Activated CD8-positive, alpha-beta memory T cell treated with anti-CD3 and anti-CD28 coated beads, Interleukin-2, amount 10 ng/mL, durations not matched to agents 7 days and 5 days (primary cell): ENCODE measurements at regions not wholly inside any gene's neighbourhood (a gene's known extent, or its start where the extent isn't known, plus 50 kb on each side); places are given as distances from the start of the nearest gene placed in this dataset.
"Not testable (repeated sequence)": the region's sequence is repeated elsewhere in the genome, so short reads cannot be mapped to it uniquely, and the experiment has no call there.

Source experiments
- ATAC-seq: fragments of 150-1000 bp; cut with Tn5 transposase; one replicate; pipeline ENCODE4 v1.10.0; 2021; ENCODE audit warnings: moderate library complexity
- CTCF ChIA-PET: fragments of 350-600 bp; sonication (Branson Sonifier 250); formaldehyde crosslinking; loops from one replicate; lab custom pipeline; 2021; ENCODE audit warnings: antibody characterized with exemption; lab: Charles Lee
- DNase-seq: peaks from one replicate; pipeline ENCODE4 v3.0.0-alpha.2; 2020
- H3K27ac Mint-ChIP-seq: one replicate; pipeline ENCODE4 v1.8.0; 2021; ENCODE audit warnings: mild to moderate bottlenecking, mixed read lengths
- H3K27me3 Mint-ChIP-seq: one replicate; pipeline ENCODE4 v1.8.0; 2021; ENCODE audit warnings: mixed read lengths
- H3K36me3 Mint-ChIP-seq: one replicate; pipeline ENCODE4 v1.8.0; 2021; ENCODE audit warnings: mild to moderate bottlenecking, mixed read lengths
- H3K4me1 Mint-ChIP-seq: one replicate; pipeline ENCODE4 v1.8.0; 2021; ENCODE audit warnings: mixed read lengths
- H3K4me3 Mint-ChIP-seq: one replicate; pipeline ENCODE4 v1.8.0; 2021; ENCODE audit warnings: mild to moderate bottlenecking, moderate library complexity, mixed read lengths
- H3K9me3 Mint-ChIP-seq: one replicate; pipeline ENCODE4 v1.8.0; 2022; ENCODE audit warnings: low read depth, mixed read lengths

DNA sequence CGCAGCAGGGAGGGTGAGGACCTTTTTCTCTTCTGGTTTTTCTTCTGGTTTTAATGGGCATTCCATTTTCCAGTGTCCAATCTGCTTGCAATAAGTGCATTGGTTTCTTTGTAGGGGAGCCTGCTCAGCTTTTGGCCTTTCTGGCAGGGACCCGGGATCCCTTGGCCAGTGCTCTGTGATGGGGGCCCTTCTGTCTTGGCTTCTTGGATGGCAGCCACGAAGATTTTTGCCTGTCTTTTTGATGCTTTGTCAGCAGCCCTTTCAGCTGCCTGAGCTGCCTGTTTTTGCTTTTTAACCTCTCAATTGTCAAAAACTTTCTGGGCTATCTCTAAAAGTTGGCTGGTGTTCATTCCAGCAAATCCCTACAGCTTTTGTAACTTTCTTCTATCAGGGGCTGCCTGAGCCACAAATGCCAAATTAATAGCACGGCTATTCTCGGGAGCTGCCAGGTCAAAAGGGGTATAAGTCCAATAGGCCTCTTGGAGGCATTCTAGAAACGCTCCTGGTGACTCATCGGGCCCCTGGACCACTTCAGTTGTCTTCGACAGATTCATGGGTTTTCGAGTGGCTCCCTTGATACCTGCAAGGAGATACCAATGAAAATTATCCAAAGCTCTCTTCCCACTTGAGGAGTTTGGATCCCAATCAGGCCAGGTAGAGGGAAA is 179.9 kb upstream of the MBL2 start:
- Mint-ChIP-seq H3K36me3 (no peaks in the 10 kb centered on the region), H3K27ac (no peak overlapping the region), H3K4me3 (no peak overlapping the region), H3K27me3 (no peaks in the 10 kb centered on the region), H3K4me1 (no peaks in the 10 kb centered on the region), H3K9me3 (peaks cover 8% of the 10 kb centered on the region)
- ATAC-seq (no peak), DNase-seq (no peak)
- CTCF ChIA-PET = no interaction called here

DNA sequence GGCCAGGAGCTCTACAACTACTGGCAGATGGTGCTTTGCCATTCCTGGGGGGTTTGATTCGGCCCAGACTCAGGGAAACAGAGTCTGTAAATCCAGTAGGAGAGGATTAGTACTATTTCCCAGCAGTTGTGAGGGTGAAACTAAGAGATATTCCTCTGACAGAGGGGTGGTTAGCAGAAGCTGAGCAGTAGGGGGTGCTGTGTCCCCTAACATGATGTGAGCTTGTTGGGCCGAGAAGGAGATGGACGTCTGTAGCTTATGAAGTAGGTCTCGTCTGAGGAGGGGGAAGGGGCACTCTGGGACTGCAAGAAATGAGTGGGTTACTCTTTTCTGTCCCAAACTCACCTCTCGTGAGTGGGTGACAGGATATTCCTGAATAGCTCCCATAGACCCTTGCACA is 179.2 kb upstream of the MBL2 start:
- no peaks in the 10 kb centered on the region for H3K4me1 Mint-ChIP-seq
- no peak overlapping the region for H3K27ac Mint-ChIP-seq

DNA sequence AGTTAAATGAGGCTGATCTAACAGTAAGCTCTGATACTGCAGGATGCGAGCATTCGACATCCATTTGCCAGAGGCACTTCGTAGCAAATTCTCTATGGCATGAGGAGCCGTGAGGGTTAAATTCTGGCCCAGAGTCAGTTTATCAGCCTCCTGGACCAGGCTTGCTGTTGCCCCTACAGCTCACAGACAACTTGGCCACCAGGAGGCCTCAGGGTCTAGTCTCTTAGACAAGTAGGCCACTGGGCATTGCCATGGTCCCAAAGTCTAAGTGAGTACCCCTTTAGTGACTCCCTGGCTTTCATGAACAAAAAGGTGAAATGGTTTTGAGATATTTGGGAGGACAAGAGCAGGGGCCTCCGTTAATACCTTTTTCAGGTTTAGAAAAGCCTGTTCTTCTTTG is 178.0 kb upstream of the MBL2 start:
- peaks cover 13% of the 10 kb centered on the region for H3K9me3 Mint-ChIP-seq
- DNase-seq = no peak
- H3K4me3 Mint-ChIP-seq = no peak overlapping the region
- no peak for ATAC-seq
- H3K27me3 Mint-ChIP-seq = no peaks in the 10 kb centered on the region
- no peaks in the 10 kb centered on the region for H3K36me3 Mint-ChIP-seq
- no peak overlapping the region for H3K27ac Mint-ChIP-seq
- CTCF ChIA-PET = no interaction called here
- no peaks in the 10 kb centered on the region for H3K4me1 Mint-ChIP-seq

More for the DNA sequence above, 179.2 kb upstream of the MBL2 start:
- Mint-ChIP-seq H3K9me3 (peaks cover 8% of the 10 kb centered on the region), H3K4me3 (no peak overlapping the region), H3K27me3 (no peaks in the 10 kb centered on the region), H3K36me3 (no peaks in the 10 kb centered on the region)
- DNase-seq (no peak), ATAC-seq (no peak)
- CTCF ChIA-PET = no interaction called here

DNA sequence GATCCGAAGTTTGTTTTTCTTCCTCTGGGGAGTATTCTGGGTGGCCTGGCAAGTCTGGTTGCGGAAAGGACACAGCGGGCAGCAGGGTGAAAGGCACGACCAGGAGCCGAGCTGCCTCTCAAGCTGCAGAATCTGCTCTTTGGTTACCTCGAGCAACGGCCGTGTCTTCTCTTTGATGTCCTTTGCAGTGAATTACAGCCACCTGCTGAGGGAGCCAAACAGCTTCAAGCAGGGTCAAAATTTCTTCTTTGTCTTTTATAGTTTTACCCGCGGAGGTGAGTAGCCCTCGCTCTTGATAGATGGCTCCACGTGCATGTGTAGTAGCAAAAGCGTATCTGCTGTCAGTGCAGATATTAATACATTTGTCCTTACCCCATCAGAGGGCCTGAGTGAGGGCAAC is 177.3 kb upstream of the MBL2 start:
- Mint-ChIP-seq H3K27me3 (no peaks in the 10 kb centered on the region), H3K4me3 (no peak overlapping the region), H3K36me3 (no peaks in the 10 kb centered on the region), H3K27ac (no peak overlapping the region), H3K4me1 (no peaks in the 10 kb centered on the region), H3K9me3 (peaks cover 13% of the 10 kb centered on the region)
- CTCF ChIA-PET = no interaction called here
- ATAC-seq (no peak), DNase-seq (no peak)

DNA sequence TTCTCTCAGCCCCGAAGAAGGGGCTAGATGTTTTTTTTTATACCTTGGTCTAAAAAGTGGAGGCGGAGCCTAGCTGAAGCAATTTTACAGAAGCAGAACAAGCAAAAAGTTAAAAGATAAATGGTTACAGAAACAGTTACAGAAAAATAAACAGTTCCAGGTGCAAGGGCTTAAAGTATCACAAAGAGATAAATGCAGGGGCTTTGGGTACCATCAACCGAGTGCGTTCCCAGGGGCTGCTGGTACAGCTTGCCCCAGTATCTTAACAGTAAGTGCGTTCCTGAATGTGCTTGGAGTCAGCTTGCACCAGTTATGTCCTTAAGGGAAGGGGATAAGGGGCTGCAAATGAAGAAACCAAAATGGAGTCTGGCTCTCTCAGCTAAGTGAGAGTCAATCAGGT is 173.9 kb upstream of the MBL2 start:
- Mint-ChIP-seq H3K27ac (no peak overlapping the region), H3K27me3 (no peaks in the 10 kb centered on the region), H3K36me3 (no peaks in the 10 kb centered on the region), H3K9me3 (peaks cover 8% of the 10 kb centered on the region), H3K4me3 (no peak overlapping the region), H3K4me1 (no peaks in the 10 kb centered on the region)
- ATAC-seq (no peak), DNase-seq (no peak)
- CTCF ChIA-PET = no interaction called here

DNA sequence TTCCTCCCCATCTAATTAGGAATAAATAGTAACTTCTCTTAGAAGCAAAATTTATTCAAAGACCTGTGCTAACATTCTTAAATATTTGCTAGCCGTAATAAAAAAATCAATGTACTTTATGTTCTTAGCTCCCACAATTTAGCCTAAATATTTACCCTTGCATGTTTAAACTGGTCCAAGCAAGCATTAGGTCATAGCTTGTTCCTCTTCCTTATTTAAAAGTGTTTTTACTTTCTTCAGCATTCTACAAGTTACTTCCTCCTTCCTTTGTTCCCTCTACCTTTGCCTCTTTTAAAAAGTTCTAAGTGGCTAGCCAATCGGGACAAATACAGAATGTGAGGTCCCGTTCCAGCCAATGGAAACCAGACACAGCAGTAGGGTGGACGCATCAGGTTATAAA is 172.9 kb upstream of the MBL2 start:
- H3K9me3 Mint-ChIP-seq, H3K4me3 Mint-ChIP-seq, CTCF ChIA-PET, DNase-seq, H3K27me3 Mint-ChIP-seq, H3K4me1 Mint-ChIP-seq, H3K27ac Mint-ChIP-seq, H3K36me3 Mint-ChIP-seq, ATAC-seq: not testable (repeated sequence)

DNA sequence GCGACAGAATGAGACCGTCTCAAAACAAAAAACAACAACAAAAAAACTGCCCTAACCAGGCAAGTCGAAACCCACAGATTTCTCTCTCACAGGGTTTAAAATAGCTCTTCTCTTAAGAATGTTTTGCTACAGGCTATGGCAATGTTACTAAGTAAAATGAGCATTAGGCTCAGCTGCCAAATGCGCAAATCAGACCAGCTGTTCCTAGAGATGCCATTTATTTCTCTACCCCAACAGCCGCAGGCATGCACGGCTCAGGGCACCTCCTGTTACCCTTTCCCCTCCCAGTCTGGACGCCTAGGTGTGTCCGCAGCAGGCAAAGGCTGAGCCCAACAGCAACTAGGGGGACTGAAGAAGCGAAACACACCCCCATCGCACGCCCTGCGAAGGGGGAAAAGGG is 168.3 kb upstream of the MBL2 start:
- Mint-ChIP-seq H3K9me3 (peaks cover 4% of the 10 kb centered on the region), H3K4me3 (no peak overlapping the region), H3K27me3 (no peaks in the 10 kb centered on the region), H3K4me1 (no peaks in the 10 kb centered on the region), H3K27ac (no peak overlapping the region), H3K36me3 (no peaks in the 10 kb centered on the region)
- CTCF ChIA-PET = no interaction called here
- ATAC-seq (no peak), DNase-seq (no peak)

DNA sequence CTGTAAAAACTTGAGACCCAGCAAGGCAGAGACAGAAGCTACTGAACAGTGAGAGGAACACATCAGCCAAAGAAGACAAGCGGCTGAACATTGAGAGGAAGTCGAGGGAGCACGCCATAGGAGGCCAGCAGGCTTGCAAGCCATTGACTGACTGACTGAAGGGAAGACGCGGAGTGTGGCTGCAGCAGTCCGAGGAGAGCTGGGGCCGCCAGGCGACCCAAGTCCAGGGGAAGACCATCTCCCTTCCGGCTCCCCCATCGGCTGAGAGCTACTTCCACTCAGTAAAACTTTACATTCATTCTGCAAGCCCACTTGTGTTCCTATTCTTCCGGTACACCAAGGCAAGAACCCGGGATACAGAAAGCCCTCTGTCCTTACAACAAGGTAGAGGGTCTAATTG is 167.3 kb upstream of the MBL2 start:
- Mint-ChIP-seq H3K9me3 (peaks cover 2% of the 10 kb centered on the region), H3K27ac (no peak overlapping the region), H3K4me3 (no peak overlapping the region), H3K4me1 (no peaks in the 10 kb centered on the region), H3K27me3 (no peaks in the 10 kb centered on the region), H3K36me3 (no peaks in the 10 kb centered on the region)
- DNase-seq (no peak), ATAC-seq (no peak)
- CTCF ChIA-PET = no interaction called here

DNA sequence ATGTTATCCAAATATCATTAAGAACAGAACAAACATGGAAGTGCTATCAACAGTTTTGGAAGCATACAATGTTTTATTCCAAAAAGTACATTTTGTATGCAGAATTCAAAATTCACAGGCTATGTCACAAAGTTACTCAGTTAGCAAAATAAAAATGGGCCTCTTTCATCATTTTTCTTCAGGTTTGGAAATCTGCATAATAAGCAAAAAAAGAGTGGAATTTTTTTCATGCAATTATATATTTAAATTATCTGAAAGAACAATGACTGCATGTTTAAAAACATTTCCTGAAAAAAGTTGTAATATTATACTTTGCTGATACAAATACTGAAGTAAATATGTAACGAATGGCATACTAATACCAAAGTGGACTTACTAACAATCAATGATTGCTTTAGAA is 161.2 kb upstream of the MBL2 start:
- DNase-seq (no peak), ATAC-seq (no peak)
- Mint-ChIP-seq H3K4me1 (no peaks in the 10 kb centered on the region), H3K27ac (no peak overlapping the region), H3K36me3 (no peaks in the 10 kb centered on the region), H3K9me3 (no peaks in the 10 kb centered on the region), H3K27me3 (no peaks in the 10 kb centered on the region), H3K4me3 (no peak overlapping the region)
- CTCF ChIA-PET = no interaction called here

DNA sequence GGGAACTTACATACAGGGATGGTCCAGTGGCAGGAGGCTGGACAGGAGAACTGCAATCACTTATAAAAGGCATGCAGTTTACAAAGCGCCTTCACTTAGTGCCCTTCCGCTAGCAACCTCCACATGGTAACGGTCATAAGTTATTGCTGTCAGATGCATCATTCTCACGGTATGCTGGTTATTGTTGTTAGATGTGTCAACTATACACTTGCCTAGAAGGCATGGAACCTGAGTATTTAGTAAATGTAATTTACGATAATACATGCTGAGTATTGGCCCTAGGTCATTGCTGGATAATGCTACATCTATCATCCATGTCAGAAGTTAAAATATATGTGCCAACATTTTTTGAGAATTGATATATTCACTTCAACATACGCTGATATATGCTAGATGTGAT is 155.1 kb upstream of the MBL2 start:
- CTCF ChIA-PET = no interaction called here
- Mint-ChIP-seq H3K9me3 (peaks cover 2% of the 10 kb centered on the region), H3K36me3 (no peaks in the 10 kb centered on the region), H3K27me3 (no peaks in the 10 kb centered on the region), H3K4me1 (no peaks in the 10 kb centered on the region), H3K27ac (no peak overlapping the region), H3K4me3 (no peak overlapping the region)
- DNase-seq (no peak), ATAC-seq (no peak)

DNA sequence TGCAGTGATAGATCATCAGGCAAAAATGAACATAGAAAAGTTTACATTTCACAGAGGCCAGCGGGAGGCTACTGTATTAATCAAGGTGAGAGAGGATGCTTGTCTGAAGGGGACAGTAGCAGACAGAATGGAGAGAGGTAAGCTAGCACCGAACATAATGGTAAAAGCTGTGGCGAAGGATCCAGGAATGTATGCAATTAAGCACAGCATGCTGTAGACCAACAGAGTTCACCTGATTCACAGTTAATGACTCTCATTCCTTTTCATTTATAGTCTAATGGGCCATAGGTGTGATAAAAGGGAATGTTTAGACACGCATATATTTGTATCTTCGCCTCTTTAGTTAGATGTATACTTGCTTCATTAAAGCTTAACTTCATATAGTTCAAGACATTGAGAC is 150.9 kb upstream of the MBL2 start:
- peaks cover 2% of the 10 kb centered on the region for H3K9me3 Mint-ChIP-seq
- no peaks in the 10 kb centered on the region for H3K36me3 Mint-ChIP-seq
- DNase-seq (no peak), ATAC-seq (no peak)
- H3K27me3 Mint-ChIP-seq = no peaks in the 10 kb centered on the region
- CTCF ChIA-PET = no interaction called here
- H3K4me3 Mint-ChIP-seq = no peak overlapping the region
- H3K27ac Mint-ChIP-seq = no peak overlapping the region
- no peaks in the 10 kb centered on the region for H3K4me1 Mint-ChIP-seq

DNA sequence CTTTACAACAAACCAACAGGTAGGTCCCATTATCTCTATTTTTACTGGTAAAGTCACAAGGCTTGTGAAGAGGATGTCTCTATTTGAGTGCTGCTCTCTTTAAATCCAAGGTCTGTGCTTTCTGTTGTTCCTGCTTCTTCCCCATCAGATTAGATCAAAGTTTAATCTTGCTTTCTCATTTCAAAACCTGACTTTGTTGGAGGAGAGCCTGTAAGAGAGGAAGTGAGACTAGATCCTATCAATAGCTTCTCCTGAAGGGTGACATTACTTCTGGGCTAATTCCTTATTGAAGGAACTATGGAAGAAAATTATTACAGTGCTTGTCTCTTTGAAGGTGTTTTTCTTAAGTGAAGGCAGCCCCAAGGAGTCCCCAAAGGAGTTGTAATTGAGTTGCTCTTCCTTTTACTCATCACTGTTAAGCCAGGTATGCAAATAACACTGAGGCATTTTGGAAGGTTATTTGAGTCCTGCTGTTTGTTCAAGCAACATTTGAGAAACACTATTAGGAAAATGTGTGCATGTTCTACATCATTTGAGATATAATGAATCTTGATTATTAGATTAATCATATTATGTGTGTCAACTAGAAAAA is 146.2 kb upstream of the MBL2 start:
- Mint-ChIP-seq H3K4me3 (no peak overlapping the region), H3K27ac (no peak overlapping the region), H3K36me3 (no peaks in the 10 kb centered on the region), H3K9me3 (no peaks in the 10 kb centered on the region), H3K27me3 (no peaks in the 10 kb centered on the region), H3K4me1 (no peaks in the 10 kb centered on the region)
- ATAC-seq = no peak
- DNase-seq = no peak
- CTCF ChIA-PET = no interaction called here

DNA sequence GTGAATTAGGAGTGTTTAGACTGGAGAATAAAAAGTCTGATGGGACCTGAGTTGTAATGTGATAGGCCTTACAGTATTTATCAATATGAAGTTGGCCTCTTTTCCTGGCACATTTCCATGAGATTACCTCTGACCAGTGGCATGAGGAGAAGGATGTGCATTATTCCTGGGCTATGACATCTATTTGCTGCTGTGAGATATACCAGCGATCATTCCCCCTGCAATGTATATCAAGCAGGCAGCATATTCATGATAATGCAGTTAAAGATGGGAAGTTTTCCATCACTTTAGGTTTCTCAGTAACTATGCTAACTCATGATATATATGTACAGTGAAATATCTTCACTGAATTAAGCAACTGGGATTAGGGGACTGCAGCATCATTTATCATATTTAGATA is 142.8 kb upstream of the MBL2 start:
- CTCF ChIA-PET = no interaction called here
- no peak overlapping the region for H3K4me3 Mint-ChIP-seq
- H3K27ac Mint-ChIP-seq = no peak overlapping the region
- no peaks in the 10 kb centered on the region for H3K36me3 Mint-ChIP-seq
- H3K27me3 Mint-ChIP-seq = no peaks in the 10 kb centered on the region
- DNase-seq = no peak
- H3K4me1 Mint-ChIP-seq = no peaks in the 10 kb centered on the region
- H3K9me3 Mint-ChIP-seq = no peaks in the 10 kb centered on the region
- ATAC-seq = no peak

DNA sequence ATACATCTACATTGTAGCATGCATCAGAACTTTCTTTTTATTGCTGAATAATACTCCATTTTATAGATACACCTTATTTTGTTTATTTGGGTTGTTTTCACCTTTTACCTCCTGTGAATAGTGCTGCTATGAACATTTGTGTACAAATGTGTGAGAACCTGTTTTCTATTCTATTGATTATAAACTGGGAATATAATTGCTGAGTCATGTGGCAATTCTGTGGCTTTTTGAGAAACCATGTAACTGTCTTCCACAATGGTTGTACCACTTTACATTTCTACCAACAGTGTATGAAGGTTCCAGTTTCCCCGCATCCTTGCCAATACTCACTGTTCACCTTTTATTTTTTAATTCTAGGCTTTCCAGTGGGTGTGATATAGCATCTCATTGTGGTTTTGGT is 138.6 kb upstream of the MBL2 start:
- DNase-seq = no peak
- H3K36me3 Mint-ChIP-seq = no peaks in the 10 kb centered on the region
- H3K27ac Mint-ChIP-seq = no peak overlapping the region
- no peaks in the 10 kb centered on the region for H3K4me1 Mint-ChIP-seq
- CTCF ChIA-PET = no interaction called here
- no peak overlapping the region for H3K4me3 Mint-ChIP-seq
- no peak for ATAC-seq
- H3K27me3 Mint-ChIP-seq = no peaks in the 10 kb centered on the region
- peaks cover 2% of the 10 kb centered on the region for H3K9me3 Mint-ChIP-seq

DNA sequence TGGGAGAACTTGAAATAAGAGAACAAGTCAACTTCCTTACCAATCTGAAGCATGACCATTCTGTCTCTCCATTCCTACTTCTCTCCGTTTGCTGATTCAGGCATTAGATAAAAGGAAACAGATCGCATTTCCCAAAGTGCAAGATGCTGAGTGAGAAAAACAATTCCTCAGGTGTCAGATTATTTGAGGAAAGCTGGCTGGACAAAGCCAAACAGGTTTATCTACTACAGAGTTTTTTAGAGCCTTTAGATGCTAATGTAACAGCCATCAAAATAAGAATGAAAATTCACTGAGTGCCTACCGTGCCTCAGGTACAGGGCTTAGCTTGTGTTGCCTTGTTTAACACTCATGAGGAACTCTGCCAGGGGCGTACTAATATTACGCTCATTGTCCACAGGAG is 135.9 kb upstream of the MBL2 start:
- Mint-ChIP-seq H3K9me3 (peaks cover 2% of the 10 kb centered on the region), H3K36me3 (no peaks in the 10 kb centered on the region), H3K4me1 (no peaks in the 10 kb centered on the region), H3K27ac (no peak overlapping the region), H3K4me3 (no peak overlapping the region), H3K27me3 (no peaks in the 10 kb centered on the region)
- no peak for DNase-seq
- CTCF ChIA-PET = no interaction called here
- no peak for ATAC-seq
